ENCODE measurements at regions not wholly inside any gene's neighbourhood (a gene's known extent, or its start where the extent isn't known, plus 50 kb on each side); places are given as distances from the start of the nearest gene placed in this dataset.

DNA sequence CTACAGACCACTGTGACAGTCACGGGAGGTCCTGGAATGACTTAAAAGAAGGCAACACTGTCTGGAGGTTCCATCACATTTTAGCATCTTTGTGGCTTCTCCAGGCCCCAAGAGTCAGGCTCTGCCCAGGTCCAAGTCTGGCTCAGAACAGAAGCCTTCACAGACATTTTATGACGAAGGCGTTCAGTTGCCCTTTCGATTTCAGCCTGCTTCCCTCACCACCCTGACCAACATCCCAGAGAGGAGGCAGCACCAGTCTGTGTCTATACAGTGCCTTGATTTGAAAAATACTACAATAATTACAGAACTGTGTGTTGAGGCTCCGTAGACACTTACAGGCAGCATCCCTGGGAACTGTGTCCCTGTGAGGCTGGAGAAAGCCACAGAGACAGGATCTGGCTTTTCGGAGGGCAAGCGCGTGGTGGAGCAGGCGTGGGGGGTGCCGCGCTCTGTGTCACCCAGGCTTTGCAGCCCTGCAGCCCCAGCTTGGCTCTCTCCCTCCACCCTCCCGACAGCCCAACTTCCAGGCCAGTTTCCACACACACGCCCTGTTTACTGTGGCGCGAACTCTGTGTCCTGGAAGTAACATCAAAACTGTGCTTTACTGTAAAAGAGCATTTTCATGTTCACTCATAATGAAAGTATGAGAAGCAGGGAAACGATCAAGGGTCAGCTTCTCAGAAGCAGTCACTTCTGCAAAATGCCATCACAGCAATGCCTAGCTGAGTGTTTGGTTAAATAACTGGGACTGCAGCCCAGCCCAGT lies 153.5 kb upstream of the ALKAL2 start:
- no peak for TF ChIP-seq POLR2A (IDR thresholded peaks at IDR 0.05)
- TF ChIP-seq, protein P1, sequence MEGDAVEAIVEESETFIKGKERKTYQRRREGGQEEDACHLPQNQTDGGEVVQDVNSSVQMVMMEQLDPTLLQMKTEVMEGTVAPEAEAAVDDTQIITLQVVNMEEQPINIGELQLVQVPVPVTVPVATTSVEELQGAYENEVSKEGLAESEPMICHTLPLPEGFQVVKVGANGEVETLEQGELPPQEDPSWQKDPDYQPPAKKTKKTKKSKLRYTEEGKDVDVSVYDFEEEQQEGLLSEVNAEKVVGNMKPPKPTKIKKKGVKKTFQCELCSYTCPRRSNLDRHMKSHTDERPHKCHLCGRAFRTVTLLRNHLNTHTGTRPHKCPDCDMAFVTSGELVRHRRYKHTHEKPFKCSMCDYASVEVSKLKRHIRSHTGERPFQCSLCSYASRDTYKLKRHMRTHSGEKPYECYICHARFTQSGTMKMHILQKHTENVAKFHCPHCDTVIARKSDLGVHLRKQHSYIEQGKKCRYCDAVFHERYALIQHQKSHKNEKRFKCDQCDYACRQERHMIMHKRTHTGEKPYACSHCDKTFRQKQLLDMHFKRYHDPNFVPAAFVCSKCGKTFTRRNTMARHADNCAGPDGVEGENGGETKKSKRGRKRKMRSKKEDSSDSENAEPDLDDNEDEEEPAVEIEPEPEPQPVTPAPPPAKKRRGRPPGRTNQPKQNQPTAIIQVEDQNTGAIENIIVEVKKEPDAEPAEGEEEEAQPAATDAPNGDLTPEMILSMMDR (IDR thresholded peaks at IDR 0.05 in 4 of 5, conservative IDR thresholded peaks at IDR 0.05 in 1 of 5) = no peak
- Histone ChIP-seq H3K27ac (no peak overlapping the region), H3K4me1 (no peaks in the 10 kb centered on the region), H3K4me3 (no peak overlapping the region), H3K36me3 (no peaks in the 10 kb centered on the region), H3K27me3 (no peaks in the 10 kb centered on the region), H3K9me3 (no peaks in the 10 kb centered on the region)
- ATAC-seq (no peak), DNase-seq (no peak)
- in situ Hi-C loops (cut with MboI; ENCODE audit: low sequenced_read_pairs in 4 of 4) (no loop called here), intact Hi-C loops (cut with DNase I; ENCODE audit: low total_unique reads) (no loop called here)

GRCh38 chr2:440403-440740 lies 152.5 kb upstream of the ALKAL2 start:
- ATAC-seq (no peak), DNase-seq (no peak)
- TF ChIP-seq POLR2A (IDR thresholded peaks at IDR 0.05) = no peak
- TF ChIP-seq, protein P1 (IDR thresholded peaks at IDR 0.05 in 4 of 5, conservative IDR thresholded peaks at IDR 0.05 in 1 of 5) = no peak
- in situ Hi-C loops (cut with MboI; ENCODE audit: low sequenced_read_pairs in 4 of 4) = no loop called here
- no peaks in the 10 kb centered on the region for H3K9me3 ChIP-seq
- H3K27ac ChIP-seq = no peak overlapping the region
- H3K36me3 ChIP-seq = no peaks in the 10 kb centered on the region
- no peaks in the 10 kb centered on the region for H3K27me3 ChIP-seq
- H3K4me3 ChIP-seq = no peak overlapping the region
- H3K4me1 ChIP-seq = no peaks in the 10 kb centered on the region
- intact Hi-C loops (cut with DNase I; ENCODE audit: low total_unique reads) = no loop called here

GRCh38 chr2:439556-440402 lies 151.9 kb upstream of the ALKAL2 start:
- intact Hi-C loops (cut with DNase I; ENCODE audit: low total_unique reads) = no loop called here
- Histone ChIP-seq H3K4me1 (no peaks in the 10 kb centered on the region), H3K27ac (no peak overlapping the region), H3K4me3 (no peak overlapping the region), H3K27me3 (no peaks in the 10 kb centered on the region), H3K36me3 (no peaks in the 10 kb centered on the region), H3K9me3 (no peaks in the 10 kb centered on the region)
- DNase-seq = peak in 1 of 2 donors; percentile 25
- ATAC-seq = peak in 1 of 2 donors; percentile 58
- in situ Hi-C loops (cut with MboI; ENCODE audit: low sequenced_read_pairs in 4 of 4) = no loop called here
- TF ChIP-seq POLR2A (IDR thresholded peaks at IDR 0.05) = no peak
- TF ChIP-seq, protein P1 (IDR thresholded peaks at IDR 0.05 in 4 of 5, conservative IDR thresholded peaks at IDR 0.05 in 1 of 5) = no peak

- H3K27ac ChIP-seq = no peak overlapping the region
- ATAC-seq = no peak
- TF ChIP-seq POLR2A (IDR thresholded peaks at IDR 0.05) = no peak
- TF ChIP-seq, protein P1 (IDR thresholded peaks at IDR 0.05 in 4 of 5, conservative IDR thresholded peaks at IDR 0.05 in 1 of 5) = no peak
- DNase-seq = no peak
- H3K9me3 ChIP-seq = no peaks in the 10 kb centered on the region
- no peaks in the 10 kb centered on the region for H3K36me3 ChIP-seq
- in situ Hi-C loops (cut with MboI; ENCODE audit: low sequenced_read_pairs in 4 of 4) (no loop called here), intact Hi-C loops (cut with DNase I; ENCODE audit: low total_unique reads) (no loop called here)
- no peaks in the 10 kb centered on the region for H3K27me3 ChIP-seq
- no peaks in the 10 kb centered on the region for H3K4me1 ChIP-seq
- H3K4me3 ChIP-seq = no peak overlapping the region
These were observed 151.2 kb upstream of the ALKAL2 start for GRCh38 chr2:439077-439476.

Data from gastrocnemius medialis (tissue), 4 donors.